ENCODE measurements at regions not wholly inside any gene's neighbourhood (a gene's known extent, or its start where the extent isn't known, plus 50 kb on each side); places are given as distances from the start of the nearest gene placed in this dataset.

DNA sequence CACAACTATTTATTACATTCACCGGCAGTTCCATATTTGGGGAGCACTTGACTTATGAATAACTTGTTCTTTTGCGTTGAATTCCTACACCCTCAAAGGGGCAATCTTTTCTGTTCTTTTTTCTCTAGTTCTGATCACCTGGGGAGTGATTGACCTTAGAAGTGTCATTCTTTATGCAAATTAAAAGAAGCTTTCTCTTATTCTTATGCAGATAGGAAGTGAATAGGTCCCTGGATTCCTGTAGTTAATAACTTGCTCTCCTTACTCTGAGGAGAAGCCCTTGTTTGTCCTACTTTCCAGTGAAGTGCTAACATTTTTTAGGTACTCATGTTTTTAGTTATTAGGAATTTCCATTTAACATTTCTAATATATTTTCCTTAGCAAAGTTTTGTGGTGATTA, 569.8 kb upstream of the LRRTM1 start:
- no peaks in the 10 kb centered on the region for H3K36me3 Mint-ChIP-seq (ENCODE audit: low read depth)
- no peaks in the 10 kb centered on the region for H3K4me1 ChIP-seq (ENCODE audit: insufficient read depth, low read length)
- H3K27me3 Mint-ChIP-seq, result no peaks in the 10 kb centered on the region
- no peak overlapping the region for H3K4me3 Mint-ChIP-seq
- intact Hi-C loops (cut with DNase I, micrococcal nuclease), result no loop called here
- ChIA-PET POLR2A (no interaction called here), CTCF (no interaction called here)
- no peaks in the 10 kb centered on the region for H3K36me3 ChIP-seq (ENCODE audit: insufficient read depth, low read length)
- H3K9me3 ChIP-seq (ENCODE audit: control insufficient read depth in 1 of 2, insufficient read depth in 1 of 2, low read length in 2 of 2), result peaks cover 0 to 6% of the 10 kb centered on the region in 2 experiments
- H3K9me3 Mint-ChIP-seq, result peaks cover 11% of the 10 kb centered on the region
- H3K27ac Mint-ChIP-seq, result no peak overlapping the region
- no peaks in the 10 kb centered on the region for H3K4me1 Mint-ChIP-seq (ENCODE audit: low read depth)
- H3K4me3 ChIP-seq (ENCODE audit: low read length), result no peak overlapping the region
- H3K27me3 ChIP-seq (ENCODE audit: control insufficient read depth in 1 of 2, insufficient read depth in 2 of 2, low read length in 2 of 2), result no peaks in the 10 kb centered on the region
- DNase-seq, result no peak
- no peak for ATAC-seq (ENCODE audit: poor library complexity)
- H3K27ac ChIP-seq (ENCODE audit: low read depth in 1 of 2, low read length in 2 of 2), result no peak overlapping the region
- TF ChIP-seq, protein P1, sequence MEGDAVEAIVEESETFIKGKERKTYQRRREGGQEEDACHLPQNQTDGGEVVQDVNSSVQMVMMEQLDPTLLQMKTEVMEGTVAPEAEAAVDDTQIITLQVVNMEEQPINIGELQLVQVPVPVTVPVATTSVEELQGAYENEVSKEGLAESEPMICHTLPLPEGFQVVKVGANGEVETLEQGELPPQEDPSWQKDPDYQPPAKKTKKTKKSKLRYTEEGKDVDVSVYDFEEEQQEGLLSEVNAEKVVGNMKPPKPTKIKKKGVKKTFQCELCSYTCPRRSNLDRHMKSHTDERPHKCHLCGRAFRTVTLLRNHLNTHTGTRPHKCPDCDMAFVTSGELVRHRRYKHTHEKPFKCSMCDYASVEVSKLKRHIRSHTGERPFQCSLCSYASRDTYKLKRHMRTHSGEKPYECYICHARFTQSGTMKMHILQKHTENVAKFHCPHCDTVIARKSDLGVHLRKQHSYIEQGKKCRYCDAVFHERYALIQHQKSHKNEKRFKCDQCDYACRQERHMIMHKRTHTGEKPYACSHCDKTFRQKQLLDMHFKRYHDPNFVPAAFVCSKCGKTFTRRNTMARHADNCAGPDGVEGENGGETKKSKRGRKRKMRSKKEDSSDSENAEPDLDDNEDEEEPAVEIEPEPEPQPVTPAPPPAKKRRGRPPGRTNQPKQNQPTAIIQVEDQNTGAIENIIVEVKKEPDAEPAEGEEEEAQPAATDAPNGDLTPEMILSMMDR (IDR thresholded peaks at IDR 0.05), result no peak

DNA sequence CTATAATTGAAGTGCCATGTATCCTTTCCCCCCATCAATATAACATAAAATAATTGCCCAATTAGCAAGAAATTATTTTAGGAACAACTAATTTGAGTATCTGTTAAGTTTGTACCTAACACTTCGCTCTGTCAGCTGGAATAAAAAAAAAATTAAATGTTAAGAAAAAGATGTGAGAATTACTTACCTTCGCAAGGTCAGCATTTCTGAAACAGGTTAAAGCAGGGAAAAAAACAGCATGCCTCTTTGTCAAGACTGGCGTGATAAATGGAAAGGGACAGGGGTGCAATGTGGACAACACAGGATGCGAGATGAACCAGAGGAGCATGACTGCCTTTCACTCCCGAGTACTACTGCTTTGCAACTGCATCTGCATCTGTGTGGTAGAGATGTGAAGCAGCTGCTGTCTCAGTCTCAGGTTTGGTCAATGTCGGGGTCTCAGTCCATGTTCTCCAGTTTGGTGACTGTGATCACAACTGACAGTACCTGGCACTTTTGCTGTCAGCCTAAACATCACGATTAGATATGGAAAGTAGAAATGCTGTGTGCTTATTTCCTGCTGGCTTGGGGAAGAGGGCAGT, 565.4 kb upstream of the LRRTM1 start:
- H3K4me1 Mint-ChIP-seq (ENCODE audit: low read depth), result no peaks in the 10 kb centered on the region
- ATAC-seq (ENCODE audit: poor library complexity) (no peak), DNase-seq (no peak)
- H3K4me3 ChIP-seq (ENCODE audit: low read length), result no peak overlapping the region
- intact Hi-C loops (cut with DNase I, micrococcal nuclease), result no loop called here
- TF ChIP-seq, protein P1 (IDR thresholded peaks at IDR 0.05), result no peak
- no peak overlapping the region for H3K27ac Mint-ChIP-seq
- H3K9me3 ChIP-seq (ENCODE audit: control insufficient read depth in 1 of 2, insufficient read depth in 1 of 2, low read length in 2 of 2), result peaks cover 0 to 6% of the 10 kb centered on the region in 2 experiments
- peaks cover 14% of the 10 kb centered on the region for H3K9me3 Mint-ChIP-seq
- no peaks in the 10 kb centered on the region for H3K36me3 ChIP-seq (ENCODE audit: insufficient read depth, low read length)
- no peak overlapping the region for H3K27ac ChIP-seq (ENCODE audit: low read depth in 1 of 2, low read length in 2 of 2)
- no peaks in the 10 kb centered on the region for H3K36me3 Mint-ChIP-seq (ENCODE audit: low read depth)
- H3K4me1 ChIP-seq (ENCODE audit: insufficient read depth, low read length), result no peaks in the 10 kb centered on the region
- ChIA-PET CTCF (no interaction called here), POLR2A (no interaction called here)
- no peak overlapping the region for H3K4me3 Mint-ChIP-seq
- no peaks in the 10 kb centered on the region for H3K27me3 ChIP-seq (ENCODE audit: control insufficient read depth in 1 of 2, insufficient read depth in 2 of 2, low read length in 2 of 2)
- no peaks in the 10 kb centered on the region for H3K27me3 Mint-ChIP-seq

DNA sequence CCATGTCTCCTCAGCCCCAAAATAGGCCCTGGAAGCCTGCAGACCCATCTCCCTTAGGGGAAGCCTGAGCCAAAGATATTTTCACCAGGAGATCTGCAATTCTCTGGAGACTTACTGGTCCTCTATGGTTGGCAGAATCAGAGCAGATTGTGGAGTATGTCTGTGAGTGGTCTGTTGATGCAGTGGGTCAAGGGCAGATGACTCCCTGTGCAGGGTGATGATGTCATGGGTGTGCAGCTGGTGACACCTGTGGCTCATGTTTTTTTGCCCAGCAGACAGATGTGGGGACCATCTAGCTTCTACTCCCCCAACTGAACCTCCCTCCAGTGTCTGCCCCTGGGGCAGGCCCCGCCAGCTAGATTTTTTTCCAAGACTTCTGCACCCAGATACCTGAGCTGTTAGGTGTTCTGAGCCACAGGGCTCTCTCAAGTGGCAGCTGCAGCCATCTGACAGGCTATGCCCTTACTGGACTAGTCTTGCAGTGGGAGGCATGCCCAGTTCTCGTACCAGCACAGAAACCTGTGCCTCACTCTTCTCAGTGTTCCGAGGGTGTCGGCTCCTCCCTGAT, 558.7 kb upstream of the LRRTM1 start:
- ChIA-PET CTCF (no interaction called here), POLR2A (no interaction called here)
- DNase-seq (no peak), ATAC-seq (ENCODE audit: poor library complexity) (no peak)
- no peaks in the 10 kb centered on the region for H3K27me3 Mint-ChIP-seq
- H3K36me3 Mint-ChIP-seq (ENCODE audit: low read depth), result no peaks in the 10 kb centered on the region
- H3K9me3 Mint-ChIP-seq, result peaks cover 19% of the 10 kb centered on the region
- H3K27ac Mint-ChIP-seq, result no peak overlapping the region
- no peak overlapping the region for H3K27ac ChIP-seq (ENCODE audit: low read depth in 1 of 2, low read length in 2 of 2)
- H3K27me3 ChIP-seq (ENCODE audit: control insufficient read depth in 1 of 2, insufficient read depth in 2 of 2, low read length in 2 of 2), result no peaks in the 10 kb centered on the region
- H3K9me3 ChIP-seq (ENCODE audit: control insufficient read depth in 1 of 2, insufficient read depth in 1 of 2, low read length in 2 of 2), result peaks cover 5 to 9% of the 10 kb centered on the region in 2 experiments
- no peaks in the 10 kb centered on the region for H3K4me1 Mint-ChIP-seq (ENCODE audit: low read depth)
- intact Hi-C loops (cut with DNase I, micrococcal nuclease), result no loop called here
- no peak overlapping the region for H3K4me3 ChIP-seq (ENCODE audit: low read length)
- TF ChIP-seq, protein P1 (IDR thresholded peaks at IDR 0.05), result no peak
- H3K36me3 ChIP-seq (ENCODE audit: insufficient read depth, low read length), result no peaks in the 10 kb centered on the region
- no peaks in the 10 kb centered on the region for H3K4me1 ChIP-seq (ENCODE audit: insufficient read depth, low read length)
- H3K4me3 Mint-ChIP-seq, result no peak overlapping the region
